Thyroid gland (tissue), 4 donors: ENCODE measurements at regions not wholly inside any gene's neighbourhood (a gene's known extent, or its start where the extent isn't known, plus 50 kb on each side); places are given as distances from the start of the nearest gene placed in this dataset.

Source experiments
- DNase-seq, 2 donors: peaks; one replicate each; pipeline ENCODE4 v3.0.0-alpha.2; 2019
- H3K27ac ChIP-seq, 3 donors: fragments of 200-600 bp; sonication (generic); 1 replicate in 2 of 3; 2 replicates in 1 of 3; pipeline ENCODE4 v1.5.1; 2016 to 2019; ENCODE audit warnings: mild to moderate bottlenecking in 1 of 3, moderate library complexity in 1 of 3
- H3K27me3 ChIP-seq: fragments of 200-600 bp; sonication (generic); one replicate; pipeline ENCODE4 v1.5.1; 2019
- H3K36me3 ChIP-seq, 2 donors: fragments of 200-600 bp; sonication (generic); one replicate each; pipeline ENCODE4 v1.5.1; 2016 to 2019
- H3K4me1 ChIP-seq, 2 donors: fragments of 200-600 bp; sonication (generic); one replicate each; pipeline ENCODE4 v1.5.1; 2017 to 2019
- H3K4me3 ChIP-seq, 3 donors: fragments of 200-600 bp; sonication (generic); replicated peaks in 1 of 3; 1 replicate in 2 of 3; 2 replicates in 1 of 3; pipeline ENCODE4 v1.5.1; 2016; ENCODE audit warnings: mild to moderate bottlenecking in 1 of 3
- H3K9me3 ChIP-seq: fragments of 200-600 bp; sonication (generic); one replicate; pipeline ENCODE4 v1.5.1; 2017
- POLR2A ChIP-seq, 2 donors: fragments of 450-650 bp; IDR thresholded peaks; one replicate each; pipeline ENCODE4 v1.6.1; 2017; ENCODE audit warnings: antibody characterized with exemption in 2 of 2, mild to moderate bottlenecking in 2 of 2, moderate library complexity in 1 of 2
- WGBS, 2 donors: methylation state at CpG; one replicate each; pipeline ENCODE4 v1.1.5; 2017; 5-methylcytosine and 5-hydroxymethylcytosine counted together
- intact Hi-C: fragments of 100-400 bp; cut with DNase I; formaldehyde crosslinking; loops from one replicate; pipeline ENCODE4 v1.15.1; 2023
- TF ChIP-seq, protein P1 (sequence below), 6 experiments: fragments of 200-600 bp in 3 of 6; fragments of 450-650 bp in 3 of 6; sonication (generic) in 3 of 6; IDR thresholded peaks; one replicate each; pipeline ENCODE4 v1.5.1; 2016 to 2019; ENCODE audit warnings: antibody characterized with exemption in 6 of 6, mild to moderate bottlenecking in 2 of 6, inconsistent platforms in 1 of 6, moderate library complexity in 1 of 6

DNA sequence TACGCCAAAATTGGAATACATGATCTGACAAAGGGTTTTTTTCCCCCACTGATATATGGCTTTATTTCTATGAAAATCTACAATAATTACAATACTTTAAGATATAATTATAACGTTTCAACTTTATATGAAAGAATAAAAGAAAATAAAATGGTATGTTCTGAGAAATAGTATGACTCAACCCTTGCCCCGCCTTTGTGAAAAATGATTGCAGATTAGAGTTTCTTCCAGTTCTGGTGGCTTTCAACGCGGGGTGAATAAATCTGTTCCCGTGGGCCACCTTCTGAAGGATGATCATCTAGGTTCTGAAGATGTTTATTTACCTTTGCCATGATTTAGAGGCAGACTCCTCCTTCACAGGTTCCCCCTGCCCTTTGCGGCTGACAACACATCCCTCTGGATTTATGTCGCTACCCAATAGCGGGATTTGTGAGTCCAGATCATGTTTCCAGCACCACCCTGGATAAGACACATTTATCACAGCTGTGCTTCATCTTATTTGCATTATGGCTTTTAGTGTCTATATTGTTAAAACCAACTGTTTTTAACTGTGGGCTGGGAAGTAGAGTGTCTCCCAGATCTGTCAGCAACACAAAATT lies 607.0 kb upstream of the KIRREL3 start:
- H3K27ac ChIP-seq: no peak overlapping the region
- no peak for TF ChIP-seq POLR2A (IDR thresholded peaks at IDR 0.05)
- TF ChIP-seq, protein P1, sequence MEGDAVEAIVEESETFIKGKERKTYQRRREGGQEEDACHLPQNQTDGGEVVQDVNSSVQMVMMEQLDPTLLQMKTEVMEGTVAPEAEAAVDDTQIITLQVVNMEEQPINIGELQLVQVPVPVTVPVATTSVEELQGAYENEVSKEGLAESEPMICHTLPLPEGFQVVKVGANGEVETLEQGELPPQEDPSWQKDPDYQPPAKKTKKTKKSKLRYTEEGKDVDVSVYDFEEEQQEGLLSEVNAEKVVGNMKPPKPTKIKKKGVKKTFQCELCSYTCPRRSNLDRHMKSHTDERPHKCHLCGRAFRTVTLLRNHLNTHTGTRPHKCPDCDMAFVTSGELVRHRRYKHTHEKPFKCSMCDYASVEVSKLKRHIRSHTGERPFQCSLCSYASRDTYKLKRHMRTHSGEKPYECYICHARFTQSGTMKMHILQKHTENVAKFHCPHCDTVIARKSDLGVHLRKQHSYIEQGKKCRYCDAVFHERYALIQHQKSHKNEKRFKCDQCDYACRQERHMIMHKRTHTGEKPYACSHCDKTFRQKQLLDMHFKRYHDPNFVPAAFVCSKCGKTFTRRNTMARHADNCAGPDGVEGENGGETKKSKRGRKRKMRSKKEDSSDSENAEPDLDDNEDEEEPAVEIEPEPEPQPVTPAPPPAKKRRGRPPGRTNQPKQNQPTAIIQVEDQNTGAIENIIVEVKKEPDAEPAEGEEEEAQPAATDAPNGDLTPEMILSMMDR (IDR thresholded peaks at IDR 0.05): no peak
- no peaks in the 10 kb centered on the region for H3K36me3 ChIP-seq
- no peaks in the 10 kb centered on the region for H3K4me1 ChIP-seq
- WGBS, 2 donors: 85 to 87% methylated on average over 9 of the region's 9 CpGs
- H3K9me3 ChIP-seq: no peaks in the 10 kb centered on the region
- intact Hi-C loops: no loop called here
- no peak overlapping the region for H3K4me3 ChIP-seq
- no peaks in the 10 kb centered on the region for H3K27me3 ChIP-seq
- no peak for DNase-seq

DNA sequence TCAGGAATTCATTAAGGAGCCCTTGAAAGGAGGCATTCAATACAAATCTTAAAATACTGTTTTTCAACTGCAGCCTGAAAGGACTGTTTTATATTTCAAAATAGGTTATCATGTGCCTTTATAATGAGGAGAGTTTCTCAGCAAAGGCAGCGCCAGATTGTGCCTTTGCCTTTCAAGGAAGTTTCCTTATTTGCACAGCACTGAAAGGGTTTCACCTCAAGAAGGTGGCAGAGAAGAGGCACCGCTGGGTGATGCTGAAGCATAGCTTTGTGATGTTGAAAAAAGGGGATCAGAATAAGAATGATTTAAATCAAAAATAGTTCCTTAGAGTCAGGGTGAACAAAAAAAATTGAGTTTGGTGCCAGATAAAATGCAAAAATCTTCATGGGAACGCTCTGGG lies 601.0 kb upstream of the KIRREL3 start:
- no peaks in the 10 kb centered on the region for H3K36me3 ChIP-seq
- no peaks in the 10 kb centered on the region for H3K9me3 ChIP-seq
- TF ChIP-seq, protein P1 (IDR thresholded peaks at IDR 0.05): no peak
- no peak for TF ChIP-seq POLR2A (IDR thresholded peaks at IDR 0.05)
- WGBS, 2 donors: 72 to 76% methylated on average over 3 of the region's 3 CpGs
- no peak overlapping the region for H3K4me3 ChIP-seq
- H3K4me1 ChIP-seq: no peaks in the 10 kb centered on the region
- H3K27ac ChIP-seq: no peak overlapping the region
- intact Hi-C loops: no loop called here
- no peak for DNase-seq
- H3K27me3 ChIP-seq: no peaks in the 10 kb centered on the region

DNA sequence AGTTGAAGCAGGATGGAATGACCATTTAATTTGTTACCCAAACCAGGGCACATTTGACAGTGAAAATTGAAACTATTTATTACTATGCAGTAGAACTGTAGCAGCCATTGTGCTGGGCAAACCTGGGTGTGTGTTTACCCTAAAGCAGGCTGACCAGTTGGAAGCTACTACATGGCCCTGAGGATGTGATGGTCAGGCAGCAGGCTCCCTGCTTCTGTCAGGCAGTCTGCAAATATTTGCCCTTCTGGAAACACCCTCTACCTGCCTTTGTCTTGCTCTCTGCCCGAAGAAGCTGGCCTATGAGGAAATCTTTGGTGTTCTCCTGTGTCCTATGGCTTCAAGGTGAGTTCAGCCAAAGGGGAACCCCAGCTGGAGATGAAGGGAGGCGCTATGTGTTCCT lies 600.1 kb upstream of the KIRREL3 start:
- Histone ChIP-seq H3K27ac (no peak overlapping the region), H3K4me3 (no peak overlapping the region), H3K4me1 (no peaks in the 10 kb centered on the region), H3K9me3 (no peaks in the 10 kb centered on the region), H3K27me3 (no peaks in the 10 kb centered on the region), H3K36me3 (no peaks in the 10 kb centered on the region)
- no peak for TF ChIP-seq POLR2A (IDR thresholded peaks at IDR 0.05)
- TF ChIP-seq, protein P1 (IDR thresholded peaks at IDR 0.05): no peak
- 63 to 67% methylated on average over 2 of the region's 2 CpGs for WGBS, 2 donors
- intact Hi-C loops: no loop called here
- no peak for DNase-seq

DNA sequence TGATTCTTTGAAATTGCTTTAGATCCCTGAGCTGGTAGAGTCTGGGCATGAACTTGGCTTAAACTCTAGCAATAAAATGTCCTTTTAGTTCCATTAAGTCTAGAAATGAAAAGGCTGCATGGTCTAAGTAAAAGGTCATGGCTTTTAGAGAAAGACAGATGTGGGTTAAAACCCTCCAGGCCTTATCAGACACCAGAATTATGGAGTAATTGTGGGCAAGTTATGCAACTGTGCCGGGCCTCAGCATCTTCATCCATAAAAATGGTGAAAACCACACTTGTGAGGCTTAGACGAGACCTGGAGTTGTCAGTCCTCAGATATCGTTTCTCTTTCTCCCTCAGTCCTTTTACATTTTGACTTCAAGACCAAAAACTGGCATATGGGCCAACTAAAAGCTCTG lies 597.9 kb upstream of the KIRREL3 start:
- no peaks in the 10 kb centered on the region for H3K9me3 ChIP-seq
- H3K4me3 ChIP-seq: no peak overlapping the region
- H3K36me3 ChIP-seq: no peaks in the 10 kb centered on the region
- H3K27me3 ChIP-seq: no peaks in the 10 kb centered on the region
- 87 to 93% methylated on average over 3 of the region's 3 CpGs for WGBS, 2 donors
- no peak for TF ChIP-seq POLR2A (IDR thresholded peaks at IDR 0.05)
- TF ChIP-seq, protein P1 (IDR thresholded peaks at IDR 0.05): no peak
- no peak for DNase-seq
- intact Hi-C loops: no loop called here
- no peak overlapping the region for H3K27ac ChIP-seq
- no peaks in the 10 kb centered on the region for H3K4me1 ChIP-seq

DNA sequence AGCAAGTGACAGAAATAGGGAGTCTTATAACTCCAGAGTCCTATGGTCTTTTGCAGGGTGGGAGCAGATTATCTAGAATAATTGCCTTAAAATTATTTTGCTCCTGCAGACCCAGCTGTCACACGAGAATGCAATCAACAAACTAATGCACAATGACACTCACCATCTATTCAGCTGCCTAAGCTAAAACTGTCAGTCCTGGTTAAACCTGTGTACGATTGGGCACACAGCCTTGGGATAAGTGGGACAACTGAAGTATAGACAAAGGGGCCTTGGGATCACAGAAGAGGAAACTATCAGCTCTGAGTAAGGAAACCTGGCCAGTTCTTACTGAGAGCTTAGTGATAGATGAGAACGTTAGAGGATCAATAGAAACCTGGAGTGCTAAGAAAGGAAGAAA lies 595.9 kb upstream of the KIRREL3 start:
- Histone ChIP-seq H3K4me3 (no peak overlapping the region), H3K27me3 (no peaks in the 10 kb centered on the region), H3K27ac (no peak overlapping the region), H3K9me3 (no peaks in the 10 kb centered on the region), H3K36me3 (no peaks in the 10 kb centered on the region), H3K4me1 (no peaks in the 10 kb centered on the region)
- TF ChIP-seq, protein P1 (IDR thresholded peaks at IDR 0.05): no peak
- no peak for TF ChIP-seq POLR2A (IDR thresholded peaks at IDR 0.05)
- intact Hi-C loops: no loop called here
- WGBS, 2 donors: 73% methylated on average over 3 of the region's 3 CpGs
- no peak for DNase-seq
